ENCODE measurements at regions not wholly inside any gene's neighbourhood (a gene's known extent, or its start where the extent isn't known, plus 50 kb on each side); places are given as distances from the start of the nearest gene placed in this dataset.
"Not testable (repeated sequence)": the region's sequence is repeated elsewhere in the genome, so short reads cannot be mapped to it uniquely, and the experiment has no call there.

DNA sequence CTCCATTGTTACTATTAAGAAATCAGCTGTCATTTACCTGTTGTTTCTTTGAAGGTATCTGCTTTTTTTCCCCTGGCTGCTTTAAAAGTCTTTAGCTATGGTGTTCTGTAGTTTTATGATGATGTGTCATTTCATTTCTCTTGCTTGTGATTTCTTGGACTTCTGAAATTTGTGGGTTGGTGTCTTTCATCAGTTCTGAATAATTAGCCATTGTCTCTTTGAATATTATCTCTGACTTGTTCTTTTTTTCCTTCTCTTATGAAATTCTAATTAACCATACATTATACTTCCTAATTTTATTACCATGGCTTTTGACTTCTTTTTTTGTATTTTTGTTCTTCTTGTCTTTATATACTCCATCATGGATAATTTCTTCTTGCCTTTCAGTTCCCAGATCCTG is 85.4 kb upstream of the GARIN1A start:
- H3K27ac ChIP-seq (ENCODE audit: low read depth, low read length); H3K4me3 ChIP-seq (ENCODE audit: low read depth, low read length); H3K9me3 ChIP-seq (ENCODE audit: control insufficient read depth, insufficient read depth, low read length); DNase-seq (ENCODE audit: low read depth in 4 of 6, low spot score in 6 of 6); H3K4me1 ChIP-seq (ENCODE audit: control insufficient read depth, insufficient read depth, low read length); H3K36me3 ChIP-seq (ENCODE audit: control insufficient read depth, insufficient read depth, low read length); H3K27me3 ChIP-seq (ENCODE audit: control insufficient read depth, insufficient read depth, low read length): not testable (repeated sequence)

DNA sequence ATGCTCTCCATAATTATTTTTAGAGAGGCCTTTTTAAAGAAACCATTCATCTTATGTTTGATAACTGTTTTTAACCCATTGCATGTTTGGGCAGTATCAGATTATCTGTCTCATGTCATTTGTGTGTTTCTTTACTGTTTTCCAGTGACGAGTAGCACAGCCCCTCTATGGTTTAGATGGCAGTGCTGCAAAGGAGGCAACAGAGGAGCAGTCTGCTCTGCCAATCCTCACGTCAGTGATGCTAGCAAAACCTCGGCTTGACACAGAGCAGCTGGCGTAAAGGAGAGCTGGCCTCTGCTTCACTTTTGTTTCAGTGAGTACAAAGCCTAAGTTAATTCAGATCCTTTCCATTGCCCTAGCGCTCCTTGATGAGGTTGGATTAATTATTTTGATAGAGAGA is 80.4 kb upstream of the GARIN1A start:
- Histone ChIP-seq H3K27ac (ENCODE audit: low read depth, low read length) (no peak overlapping the region), H3K36me3 (ENCODE audit: control insufficient read depth, insufficient read depth, low read length) (peaks cover 5% of the 10 kb centered on the region), H3K27me3 (ENCODE audit: control insufficient read depth, insufficient read depth, low read length) (no peaks in the 10 kb centered on the region), H3K4me3 (ENCODE audit: low read depth, low read length) (no peak overlapping the region), H3K4me1 (ENCODE audit: control insufficient read depth, insufficient read depth, low read length) (no peaks in the 10 kb centered on the region), H3K9me3 (ENCODE audit: control insufficient read depth, insufficient read depth, low read length) (no peaks in the 10 kb centered on the region)
- WGBS (ENCODE audit: insufficient coverage) = 70% methylated on average over 4 of the region's 5 CpGs
- peak in 1 of 6 donors; percentile 13 for DNase-seq (ENCODE audit: low read depth in 4 of 6, low spot score in 6 of 6)

DNA sequence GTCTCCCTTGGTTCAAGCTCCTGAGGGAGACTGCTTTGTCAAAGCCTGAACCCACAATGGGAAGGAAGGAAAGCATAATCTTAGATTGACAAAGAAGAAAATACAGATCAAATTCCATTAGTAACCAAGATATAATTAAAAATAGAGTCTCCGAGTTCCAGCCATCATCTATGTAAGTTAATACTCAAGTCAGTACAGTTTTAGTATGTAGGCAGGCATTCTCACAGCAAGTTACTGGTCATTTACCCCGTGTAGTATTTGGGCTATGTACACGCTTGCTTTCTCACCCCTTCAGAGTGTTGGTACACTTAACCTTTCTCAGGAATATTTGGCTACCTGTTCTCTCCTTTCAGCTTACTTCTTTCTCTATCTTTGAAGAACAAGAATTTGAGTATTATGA is 79.9 kb upstream of the GARIN1A start:
- not testable (repeated sequence) for H3K27me3 ChIP-seq (ENCODE audit: control insufficient read depth, insufficient read depth, low read length); H3K4me3 ChIP-seq (ENCODE audit: low read depth, low read length); DNase-seq (ENCODE audit: low read depth in 4 of 6, low spot score in 6 of 6); H3K36me3 ChIP-seq (ENCODE audit: control insufficient read depth, insufficient read depth, low read length); H3K27ac ChIP-seq (ENCODE audit: low read depth, low read length); H3K9me3 ChIP-seq (ENCODE audit: control insufficient read depth, insufficient read depth, low read length); H3K4me1 ChIP-seq (ENCODE audit: control insufficient read depth, insufficient read depth, low read length)
- WGBS (ENCODE audit: insufficient coverage) = no CpG with 5 or more reads among the region's 3 CpGs

DNA sequence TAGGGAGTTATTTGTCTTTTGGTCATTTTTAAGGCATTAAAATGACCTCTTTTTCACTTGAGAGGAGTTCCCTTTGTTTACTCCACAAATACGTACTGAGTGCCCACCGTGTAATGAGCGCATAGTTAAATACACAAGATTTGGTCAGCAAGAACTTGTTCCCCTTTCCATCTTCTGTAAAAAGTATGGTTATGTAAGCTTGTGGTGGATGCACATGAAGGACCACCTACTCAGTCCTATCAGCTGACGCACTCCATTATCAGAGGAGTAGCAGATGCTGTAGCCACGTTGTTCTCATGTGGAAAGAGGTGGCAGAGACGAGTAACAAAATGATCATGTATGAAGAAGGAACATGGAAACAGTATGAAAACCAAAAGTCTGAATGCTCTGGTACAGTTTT is 78.0 kb upstream of the GARIN1A start:
- H3K4me3 ChIP-seq (ENCODE audit: low read depth, low read length); H3K27ac ChIP-seq (ENCODE audit: low read depth, low read length); DNase-seq (ENCODE audit: low read depth in 4 of 6, low spot score in 6 of 6); H3K36me3 ChIP-seq (ENCODE audit: control insufficient read depth, insufficient read depth, low read length); H3K27me3 ChIP-seq (ENCODE audit: control insufficient read depth, insufficient read depth, low read length); H3K9me3 ChIP-seq (ENCODE audit: control insufficient read depth, insufficient read depth, low read length); H3K4me1 ChIP-seq (ENCODE audit: control insufficient read depth, insufficient read depth, low read length): not testable (repeated sequence)
- WGBS (ENCODE audit: insufficient coverage) = 90% methylated on average over 2 of the region's 6 CpGs

DNA sequence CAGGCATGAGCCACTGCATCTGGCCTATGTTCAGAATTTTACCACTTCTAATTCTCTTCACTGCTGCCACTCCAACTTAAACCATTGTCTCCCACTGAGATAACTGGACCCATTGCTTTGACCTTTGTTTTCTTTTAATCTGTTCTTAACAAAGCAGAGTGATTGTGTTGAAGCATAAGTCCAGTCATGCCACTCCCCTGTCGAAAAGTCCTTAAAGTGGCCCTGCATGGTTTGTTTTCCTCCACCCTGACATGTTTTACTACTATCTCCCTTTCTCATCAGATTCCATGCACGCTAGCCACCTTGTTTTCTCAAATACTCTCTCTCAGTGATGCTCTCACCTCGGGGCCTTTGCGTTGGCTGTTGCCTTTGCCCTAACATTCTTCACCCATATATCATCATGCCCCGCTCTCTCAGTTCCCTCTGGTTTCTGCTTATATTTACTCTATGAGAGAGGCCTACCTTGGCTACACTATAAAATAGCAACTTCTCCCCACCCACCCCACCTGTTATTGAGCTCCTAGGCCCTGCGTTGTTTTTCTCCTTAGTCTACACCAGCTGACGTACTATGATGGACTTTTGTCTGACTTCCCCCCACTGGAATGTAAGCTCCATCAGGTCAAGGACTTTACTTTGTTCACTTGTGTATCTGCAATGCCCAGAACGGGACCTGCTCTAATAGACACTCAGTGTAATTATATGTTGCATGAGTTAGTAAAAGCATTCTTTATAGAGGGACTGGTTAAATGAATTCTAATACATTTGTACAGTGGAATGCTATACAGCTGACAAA is 75.6 kb upstream of the GARIN1A start:
- not testable (repeated sequence) for DNase-seq (ENCODE audit: low read depth in 4 of 6, low spot score in 6 of 6); H3K4me1 ChIP-seq (ENCODE audit: control insufficient read depth, insufficient read depth, low read length); H3K9me3 ChIP-seq (ENCODE audit: control insufficient read depth, insufficient read depth, low read length); H3K36me3 ChIP-seq (ENCODE audit: control insufficient read depth, insufficient read depth, low read length); H3K4me3 ChIP-seq (ENCODE audit: low read depth, low read length); H3K27ac ChIP-seq (ENCODE audit: low read depth, low read length); H3K27me3 ChIP-seq (ENCODE audit: control insufficient read depth, insufficient read depth, low read length)
- WGBS (ENCODE audit: insufficient coverage) = 98% methylated on average over 5 of the region's 8 CpGs

DNA sequence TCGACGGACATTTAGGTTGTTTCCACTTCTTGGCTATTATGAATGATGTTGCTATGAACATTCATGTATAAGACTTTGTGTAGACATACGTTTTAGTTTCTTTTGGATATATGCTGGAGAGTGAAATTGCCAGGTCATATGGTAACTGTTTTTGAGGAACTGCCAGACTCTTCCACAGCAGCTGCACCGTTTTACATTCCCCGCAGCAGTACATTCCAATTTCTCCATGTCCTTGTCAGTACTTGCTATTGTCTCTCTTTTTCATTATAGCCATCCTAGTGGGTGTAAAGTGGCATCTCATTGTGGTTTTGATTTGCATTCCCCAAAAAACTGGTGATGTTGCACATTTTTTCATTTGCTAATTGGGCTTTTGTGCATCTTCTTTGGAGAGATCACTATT is 73.1 kb upstream of the GARIN1A start:
- not testable (repeated sequence) for H3K27ac ChIP-seq (ENCODE audit: low read depth, low read length); H3K36me3 ChIP-seq (ENCODE audit: control insufficient read depth, insufficient read depth, low read length); H3K27me3 ChIP-seq (ENCODE audit: control insufficient read depth, insufficient read depth, low read length); H3K9me3 ChIP-seq (ENCODE audit: control insufficient read depth, insufficient read depth, low read length); H3K4me3 ChIP-seq (ENCODE audit: low read depth, low read length); H3K4me1 ChIP-seq (ENCODE audit: control insufficient read depth, insufficient read depth, low read length)
- peak in 2 of 6 donors; percentile 4 to 10 for DNase-seq (ENCODE audit: low read depth in 4 of 6, low spot score in 6 of 6)
- WGBS (ENCODE audit: insufficient coverage) = no CpG with 5 or more reads among the region's 5 CpGs

DNA sequence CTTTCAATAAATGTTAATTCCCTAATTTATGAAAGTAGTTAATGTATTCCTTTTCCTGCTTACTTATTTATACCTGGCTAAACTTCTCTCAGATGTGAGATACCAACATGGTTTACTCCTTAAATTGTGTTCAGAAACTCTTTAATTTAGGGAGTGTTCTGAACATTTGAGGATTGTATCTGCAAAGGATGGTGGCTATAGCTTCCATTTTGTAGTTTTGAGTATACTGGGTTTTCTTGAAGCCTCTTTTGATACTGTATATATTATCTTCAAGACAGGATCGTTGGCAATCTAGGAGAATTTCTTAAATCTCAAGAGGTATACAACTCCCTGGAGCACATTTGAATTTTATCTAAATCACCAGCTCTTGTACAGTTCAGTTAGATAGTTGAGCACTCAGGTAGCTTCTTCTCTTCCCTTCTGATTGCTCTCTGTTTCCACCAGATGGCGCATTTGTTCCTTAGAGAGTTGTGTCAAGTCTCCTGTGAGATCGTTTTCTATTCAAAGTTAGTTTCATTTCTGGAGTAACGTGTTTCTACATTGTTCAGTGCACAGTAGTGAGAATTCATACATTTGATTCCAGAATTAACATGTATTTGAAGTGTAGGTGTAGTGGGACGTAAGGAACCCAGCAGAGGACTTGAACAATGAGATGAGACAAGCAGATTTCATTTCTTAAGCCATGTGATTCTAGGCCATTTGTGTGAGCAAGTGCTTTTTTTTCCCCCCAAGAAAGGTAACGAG is 63.2 kb upstream of the GARIN1A start:
- not testable (repeated sequence) for H3K4me3 ChIP-seq (ENCODE audit: low read depth, low read length); H3K9me3 ChIP-seq (ENCODE audit: control insufficient read depth, insufficient read depth, low read length); H3K27ac ChIP-seq (ENCODE audit: low read depth, low read length); H3K27me3 ChIP-seq (ENCODE audit: control insufficient read depth, insufficient read depth, low read length); H3K4me1 ChIP-seq (ENCODE audit: control insufficient read depth, insufficient read depth, low read length); H3K36me3 ChIP-seq (ENCODE audit: control insufficient read depth, insufficient read depth, low read length)
- 13% methylated on average over 3 of the region's 6 CpGs for WGBS (ENCODE audit: insufficient coverage)
- peak in 3 of 6 donors; percentile 9 to 76 (median 18) for DNase-seq (ENCODE audit: low read depth in 4 of 6, low spot score in 6 of 6)

DNA sequence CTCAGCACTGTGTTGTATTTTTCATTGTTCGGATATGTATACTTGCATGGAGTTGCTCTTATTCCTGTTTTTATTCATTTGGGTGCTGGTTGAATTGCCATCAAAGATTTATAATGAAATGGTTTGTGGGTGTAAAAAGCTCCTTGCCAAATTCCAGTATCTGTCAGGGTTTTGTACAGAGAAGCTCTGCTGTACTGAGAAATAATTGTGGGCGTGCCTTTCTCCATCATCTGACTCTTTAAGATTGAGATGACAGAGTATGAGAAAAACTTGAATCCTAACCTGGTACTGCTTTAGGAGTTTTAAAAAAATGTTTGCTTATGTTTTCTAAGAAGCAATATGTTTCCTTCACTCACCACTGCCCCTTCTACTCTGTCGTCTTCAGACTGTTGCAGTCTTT is 58.7 kb upstream of the GARIN1A start:
- H3K4me1 ChIP-seq (ENCODE audit: control insufficient read depth, insufficient read depth, low read length); DNase-seq (ENCODE audit: low read depth in 4 of 6, low spot score in 6 of 6); H3K4me3 ChIP-seq (ENCODE audit: low read depth, low read length); H3K9me3 ChIP-seq (ENCODE audit: control insufficient read depth, insufficient read depth, low read length); H3K27ac ChIP-seq (ENCODE audit: low read depth, low read length); H3K27me3 ChIP-seq (ENCODE audit: control insufficient read depth, insufficient read depth, low read length); H3K36me3 ChIP-seq (ENCODE audit: control insufficient read depth, insufficient read depth, low read length): not testable (repeated sequence)
- WGBS (ENCODE audit: insufficient coverage) = no CpG with 5 or more reads among the region's 3 CpGs

DNA sequence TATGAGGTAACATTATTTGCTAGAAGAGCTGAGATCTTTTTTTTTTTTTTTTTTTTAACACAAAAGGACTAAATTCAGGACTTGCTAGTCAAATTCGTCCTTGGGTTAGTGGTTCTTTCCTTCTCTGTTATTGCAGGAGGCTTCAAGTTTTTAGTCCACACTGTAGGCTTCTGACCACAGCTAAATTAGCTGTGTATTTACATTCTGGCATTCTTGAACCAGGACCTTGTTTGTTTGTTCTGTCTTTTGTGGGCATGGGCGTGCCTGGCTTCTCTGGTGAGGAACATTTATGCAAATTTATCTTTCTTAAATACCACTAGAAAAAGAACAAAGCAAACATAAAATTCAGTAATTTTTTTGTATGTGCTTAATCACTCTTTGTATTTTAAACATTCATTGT is 57.3 kb upstream of the GARIN1A start:
- not testable (repeated sequence) for H3K27ac ChIP-seq (ENCODE audit: low read depth, low read length); H3K4me3 ChIP-seq (ENCODE audit: low read depth, low read length)
- WGBS (ENCODE audit: insufficient coverage) = no CpG with 5 or more reads among the region's 2 CpGs

DNA sequence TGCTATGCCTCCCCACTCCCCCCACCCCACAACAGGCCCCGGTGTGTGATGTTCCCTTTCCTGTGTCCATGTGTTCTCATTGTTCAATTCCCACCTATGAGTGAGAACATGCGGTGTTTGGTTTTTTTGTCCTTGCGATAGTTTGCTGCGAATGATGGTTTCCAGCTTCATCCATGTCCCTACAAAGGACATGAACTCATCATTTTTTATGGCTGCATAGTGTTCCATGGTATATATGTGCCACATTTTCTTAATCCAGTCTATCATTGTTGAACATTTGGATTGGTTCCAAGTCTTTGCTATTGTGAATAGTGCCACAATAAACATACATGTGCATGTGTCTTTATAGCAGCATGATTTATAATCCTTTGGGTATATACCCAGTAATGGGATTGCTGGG is 55.3 kb upstream of the GARIN1A start:
- H3K9me3 ChIP-seq (ENCODE audit: control insufficient read depth, insufficient read depth, low read length); DNase-seq (ENCODE audit: low read depth in 4 of 6, low spot score in 6 of 6); H3K4me1 ChIP-seq (ENCODE audit: control insufficient read depth, insufficient read depth, low read length); H3K4me3 ChIP-seq (ENCODE audit: low read depth, low read length); H3K27ac ChIP-seq (ENCODE audit: low read depth, low read length); H3K27me3 ChIP-seq (ENCODE audit: control insufficient read depth, insufficient read depth, low read length): not testable (repeated sequence)
- peaks cover 21% of the 10 kb centered on the region for H3K36me3 ChIP-seq (ENCODE audit: control insufficient read depth, insufficient read depth, low read length)
- no CpG with 5 or more reads among the region's 4 CpGs for WGBS (ENCODE audit: insufficient coverage)

More for the DNA sequence above, 57.3 kb upstream of the GARIN1A start:
- H3K36me3 ChIP-seq (ENCODE audit: control insufficient read depth, insufficient read depth, low read length) = peaks cover 14% of the 10 kb centered on the region
- not testable (repeated sequence) for H3K27me3 ChIP-seq (ENCODE audit: control insufficient read depth, insufficient read depth, low read length); DNase-seq (ENCODE audit: low read depth in 4 of 6, low spot score in 6 of 6); H3K9me3 ChIP-seq (ENCODE audit: control insufficient read depth, insufficient read depth, low read length); H3K4me1 ChIP-seq (ENCODE audit: control insufficient read depth, insufficient read depth, low read length)

Measured in spinal cord (tissue), 9 donors.